ENCODE measurements at regions not wholly inside any gene's neighbourhood (a gene's known extent, or its start where the extent isn't known, plus 50 kb on each side); places are given as distances from the start of the nearest gene placed in this dataset.

DNA sequence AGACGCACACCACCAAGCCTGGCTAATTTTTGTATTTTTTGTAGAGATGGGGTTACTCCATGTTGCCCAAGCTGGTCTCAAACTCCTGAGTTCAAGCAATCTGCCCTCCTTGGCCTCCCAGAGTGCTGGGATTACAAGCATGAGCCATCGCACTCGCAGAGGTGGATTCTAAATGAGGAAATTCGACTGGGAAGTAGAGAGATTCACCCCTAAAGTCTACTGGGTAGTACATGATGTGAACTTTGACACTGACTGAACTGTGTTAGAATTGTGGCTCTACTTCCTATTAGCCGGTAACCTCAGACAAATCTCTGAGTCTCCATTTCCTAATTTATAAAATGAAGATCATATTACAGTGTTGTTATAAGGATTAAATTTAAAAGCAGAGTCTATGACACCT lies 276.0 kb upstream of the NR5A2 start:
- DNase-seq (ENCODE audit: low read depth), result no peak

DNA sequence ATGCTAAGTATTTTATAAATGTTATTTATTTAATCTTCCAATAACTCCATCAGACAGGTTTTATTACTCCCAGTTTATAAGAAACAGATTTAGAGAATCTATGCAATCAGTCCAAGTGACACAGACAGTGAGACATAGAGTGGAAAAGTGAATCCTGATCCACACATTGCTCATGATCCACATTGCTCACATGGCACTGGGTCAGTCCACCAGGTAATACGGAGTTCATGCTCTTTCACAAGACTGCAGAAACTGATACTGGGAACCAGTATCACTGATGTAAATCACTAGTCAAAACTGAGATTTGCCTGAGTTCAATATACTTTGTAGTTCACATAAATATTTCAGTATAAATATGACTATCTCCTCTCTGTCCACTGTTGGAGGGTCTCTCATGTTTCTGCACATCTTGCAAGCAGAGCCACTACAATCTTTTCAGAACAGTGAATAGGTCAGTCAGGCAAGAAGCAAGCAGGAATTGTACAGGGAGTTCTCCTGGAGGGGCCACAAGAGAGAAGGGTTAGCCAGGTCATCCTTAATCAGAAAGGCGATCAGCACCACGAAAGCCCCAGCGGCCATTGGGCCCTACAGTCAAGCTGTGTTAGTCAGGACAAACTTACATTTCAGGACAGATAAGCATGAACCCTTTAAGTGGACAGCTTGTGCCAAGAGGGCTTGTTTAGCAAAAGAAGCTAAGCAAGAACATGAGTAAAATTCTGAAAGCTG lies 275.4 kb upstream of the NR5A2 start:
- no peak for DNase-seq (ENCODE audit: low read depth)

DNA sequence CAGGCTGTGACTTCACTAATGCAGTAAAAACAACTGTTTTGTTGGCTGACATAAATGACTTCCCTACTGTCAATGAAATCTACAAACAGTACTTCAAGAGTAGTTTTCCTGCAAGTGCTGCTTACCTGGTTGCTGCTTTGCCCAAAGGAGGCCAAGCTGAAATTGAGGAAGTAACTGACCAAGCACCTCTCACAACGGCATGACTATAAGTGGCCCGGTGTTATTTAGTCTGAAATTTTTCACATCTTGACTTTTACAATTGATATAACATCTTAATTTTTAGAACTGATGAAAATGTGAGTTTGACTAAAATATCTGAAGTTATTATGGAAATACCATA lies 274.9 kb upstream of the NR5A2 start:
- DNase-seq (ENCODE audit: low read depth), result no peak

DNA sequence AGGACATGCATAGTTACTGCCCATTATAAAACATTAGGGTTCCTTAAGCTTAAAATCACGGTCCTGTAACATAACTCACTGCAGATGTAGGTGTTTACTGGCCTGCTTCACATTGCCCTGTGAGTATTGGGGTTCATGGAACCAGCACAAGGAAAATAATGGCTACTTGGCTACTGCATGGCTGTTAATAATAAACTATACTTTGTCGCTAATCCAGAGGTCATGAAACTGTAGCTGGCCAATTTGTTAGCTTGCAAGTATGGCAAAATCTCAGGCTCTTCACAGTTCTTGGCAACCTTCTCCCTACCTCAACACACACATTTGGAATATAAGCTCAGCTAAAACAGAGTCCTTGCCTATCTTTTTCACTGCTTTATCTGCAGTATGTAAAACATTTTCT lies 274.0 kb upstream of the NR5A2 start:
- DNase-seq (ENCODE audit: low read depth), result no peak

DNA sequence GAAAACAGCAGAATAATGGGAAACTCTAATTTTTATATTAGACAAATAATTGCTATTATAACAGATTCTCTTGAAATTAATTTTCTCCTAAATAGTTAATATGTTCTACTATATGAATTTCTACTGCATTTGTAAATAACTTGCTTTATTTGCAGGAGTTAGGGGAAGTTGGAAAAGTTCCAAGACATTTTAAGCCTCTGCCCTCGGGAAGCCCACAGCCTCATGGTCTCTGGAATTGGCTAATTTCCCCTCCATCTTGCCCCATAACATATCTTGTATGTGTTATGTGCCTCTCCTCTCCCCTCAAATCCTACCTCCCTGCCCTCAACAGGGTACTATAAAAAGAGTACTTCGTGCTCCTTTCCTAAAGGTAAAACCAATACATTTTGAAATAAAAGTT lies 271.4 kb upstream of the NR5A2 start:
- no peak for DNase-seq (ENCODE audit: low read depth)

DNA sequence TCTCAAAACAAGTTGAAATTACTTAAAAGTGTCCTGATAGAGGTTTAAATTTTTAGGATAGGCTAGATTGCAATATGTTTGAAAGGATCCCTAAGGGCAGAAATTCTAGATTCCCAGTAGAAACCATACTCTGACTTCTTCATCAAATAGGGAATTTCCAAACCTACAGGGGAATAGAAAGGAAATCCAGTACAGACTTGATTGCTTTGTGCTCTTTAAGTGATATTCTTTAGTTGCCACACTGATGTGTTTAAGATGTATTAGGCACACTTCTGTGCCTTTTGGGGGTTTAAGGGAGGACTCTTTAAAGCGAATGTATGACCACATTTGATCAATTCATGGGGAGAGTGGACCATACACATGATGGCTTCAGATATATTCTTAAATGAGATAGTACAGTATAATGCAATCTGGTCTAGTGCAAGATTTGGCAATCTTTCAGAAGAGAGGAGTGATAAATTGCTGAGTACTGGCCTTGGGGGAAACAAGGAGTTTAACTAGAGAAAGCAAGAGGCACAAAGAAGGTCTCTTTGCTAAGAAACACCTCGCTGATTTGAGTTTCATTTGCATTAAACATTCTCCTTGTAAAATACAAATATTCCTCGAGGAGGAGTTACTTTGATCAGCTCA lies 268.8 kb upstream of the NR5A2 start:
- DNase-seq (ENCODE audit: low read depth), result no peak

DNA sequence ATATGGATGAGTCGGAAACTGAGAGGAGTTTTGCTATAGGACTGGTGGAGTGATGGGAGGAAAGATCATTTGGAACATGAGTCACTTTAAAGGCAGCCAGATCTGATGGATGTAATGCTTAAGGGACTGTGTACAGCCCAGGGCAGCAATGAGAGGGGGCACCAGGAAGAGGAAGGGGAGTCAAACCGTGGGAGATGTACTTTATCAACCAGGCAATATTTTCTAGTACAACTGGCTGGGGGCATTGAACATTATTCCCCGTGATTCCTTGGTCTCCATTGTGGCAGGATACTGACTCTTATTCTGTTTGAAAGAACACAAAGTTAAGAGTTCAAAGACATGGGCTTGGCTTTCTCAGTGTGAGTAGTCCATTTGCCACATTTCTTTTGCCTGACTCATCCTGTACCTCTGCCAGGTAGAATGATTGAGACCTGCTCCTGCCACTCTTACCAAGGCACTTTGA lies 268.2 kb upstream of the NR5A2 start:
- DNase-seq (ENCODE audit: low read depth), result no peak

DNA sequence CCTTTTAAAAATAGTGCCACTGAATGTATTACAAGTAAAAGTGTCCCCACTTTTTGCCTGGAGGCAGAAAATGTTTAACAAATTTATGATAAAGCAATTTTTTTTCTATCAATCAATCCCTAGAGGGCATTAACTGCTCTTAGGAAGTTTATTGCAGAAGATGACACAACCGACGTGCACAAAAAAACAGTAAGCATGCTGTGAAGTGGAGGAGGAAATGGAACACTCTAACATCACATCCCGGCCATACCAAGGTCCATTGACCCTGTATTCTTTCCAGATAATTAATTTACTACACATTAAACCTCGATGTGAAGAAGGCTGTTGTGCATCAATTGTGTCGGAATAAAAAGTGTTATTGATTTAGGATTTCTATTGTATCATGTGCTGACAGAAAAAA lies 264.9 kb upstream of the NR5A2 start:
- DNase-seq (ENCODE audit: low read depth), result no peak

DNA sequence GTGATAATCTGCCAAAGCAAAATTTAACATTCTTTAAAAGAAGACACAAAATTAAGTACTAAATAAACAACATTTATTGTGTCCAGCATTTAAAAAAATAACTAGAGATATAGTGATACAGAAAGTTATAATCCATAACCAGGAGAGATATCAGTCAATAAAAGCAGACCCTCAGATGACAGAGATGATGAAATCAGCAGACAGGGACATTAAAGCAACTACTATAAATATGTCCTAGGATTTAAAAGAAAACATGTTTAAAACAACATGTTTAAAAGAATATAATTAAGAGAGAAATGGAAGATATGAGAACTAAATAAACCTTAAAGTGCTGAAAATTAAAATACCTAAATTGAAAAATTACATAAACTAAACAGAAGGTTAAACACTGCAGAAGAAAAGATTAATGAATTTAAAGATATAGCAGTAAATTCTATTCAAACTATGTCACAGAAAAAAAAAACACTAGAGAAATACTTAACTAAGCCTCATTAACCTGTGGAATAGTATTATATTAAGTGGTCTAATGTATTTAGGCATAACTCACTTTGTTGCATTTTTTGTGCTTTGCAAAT lies 261.2 kb upstream of the NR5A2 start:
- no peak for DNase-seq (ENCODE audit: low read depth)

DNA sequence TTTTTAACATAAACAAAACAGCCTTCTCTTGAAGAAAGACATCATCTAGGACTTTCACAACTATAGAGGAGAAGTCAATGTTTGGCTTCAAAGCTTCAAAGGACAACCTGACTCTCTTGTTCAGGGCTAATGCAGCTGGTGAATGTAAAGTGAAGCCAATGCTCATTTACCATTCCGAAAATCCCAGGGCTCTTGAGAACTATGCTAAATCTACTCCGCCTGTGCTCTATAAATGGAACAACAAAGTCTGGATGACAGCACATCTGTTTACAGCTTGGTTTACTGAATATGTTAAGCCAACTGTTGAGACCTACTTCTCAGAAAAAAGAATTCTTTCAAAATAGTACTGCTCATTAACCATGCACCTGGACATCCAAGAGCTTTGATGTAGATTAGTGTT lies 259.8 kb upstream of the NR5A2 start:
- no peak for DNase-seq (ENCODE audit: low read depth)

DNA sequence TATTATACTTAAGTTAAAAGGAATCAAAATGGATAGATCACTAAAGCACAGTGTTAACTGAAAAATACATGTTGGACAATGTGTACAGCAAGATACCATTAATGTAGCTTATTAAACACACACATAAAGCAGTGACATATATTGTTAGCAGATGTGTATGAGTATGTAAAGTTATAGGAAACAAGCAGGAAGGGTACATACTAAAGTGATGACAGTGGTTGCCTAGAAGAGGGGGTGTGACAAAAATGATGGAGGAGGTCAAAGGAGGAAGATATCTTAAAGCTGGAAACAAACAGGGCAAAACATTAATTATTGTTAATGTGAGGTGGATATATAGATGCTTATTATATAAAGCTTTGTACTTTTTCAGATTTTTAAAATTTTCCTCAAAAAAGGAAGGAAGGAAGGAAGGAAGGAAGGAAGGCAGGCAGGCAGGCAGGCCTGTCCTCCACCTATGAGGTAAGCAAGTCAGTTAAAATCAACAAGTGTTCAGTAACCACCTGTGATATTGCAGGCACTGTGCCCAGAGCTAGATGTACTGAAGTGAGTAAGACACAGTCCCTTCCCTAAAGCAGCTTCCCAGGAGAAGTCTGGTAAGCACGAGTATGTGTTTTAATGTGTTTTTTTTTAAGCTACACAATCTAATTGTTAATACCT lies 252.9 kb upstream of the NR5A2 start:
- no peak for DNase-seq (ENCODE audit: low read depth)

DNA sequence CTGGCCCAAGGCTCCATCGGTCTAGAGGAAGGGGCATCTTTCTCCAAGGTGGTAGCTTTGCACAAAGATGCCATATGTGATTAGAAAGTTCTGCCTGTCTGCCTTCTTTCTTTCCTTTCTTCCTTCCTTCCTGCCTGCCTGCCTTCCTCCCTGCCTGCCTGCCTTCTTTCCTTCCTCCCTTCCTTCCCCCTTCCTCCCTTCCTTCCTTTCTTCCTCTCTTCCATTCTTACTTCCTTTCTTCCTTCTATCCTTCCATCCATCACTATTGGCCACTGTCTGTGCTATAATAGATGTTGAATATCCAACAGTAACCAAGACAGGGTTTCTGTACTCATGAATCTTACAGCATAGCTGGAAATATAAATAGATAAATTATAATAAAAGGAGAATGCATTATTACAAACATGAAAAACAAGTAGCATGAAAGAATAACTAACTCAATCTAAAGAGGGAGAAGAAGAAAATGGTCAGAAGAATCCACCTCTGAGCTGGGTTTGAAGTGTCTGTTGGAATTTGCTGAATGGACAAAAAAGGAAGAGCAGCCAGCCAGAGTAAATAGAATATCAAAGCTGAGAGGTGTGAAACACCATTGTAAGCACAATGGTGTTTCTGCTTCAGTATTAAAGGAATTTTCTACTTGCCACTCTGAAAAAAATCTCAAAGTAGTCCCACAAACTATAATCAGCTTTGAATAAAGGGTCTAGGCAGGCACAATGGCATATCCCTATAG lies 250.6 kb upstream of the NR5A2 start:
- no peak for DNase-seq (ENCODE audit: low read depth)

DNA sequence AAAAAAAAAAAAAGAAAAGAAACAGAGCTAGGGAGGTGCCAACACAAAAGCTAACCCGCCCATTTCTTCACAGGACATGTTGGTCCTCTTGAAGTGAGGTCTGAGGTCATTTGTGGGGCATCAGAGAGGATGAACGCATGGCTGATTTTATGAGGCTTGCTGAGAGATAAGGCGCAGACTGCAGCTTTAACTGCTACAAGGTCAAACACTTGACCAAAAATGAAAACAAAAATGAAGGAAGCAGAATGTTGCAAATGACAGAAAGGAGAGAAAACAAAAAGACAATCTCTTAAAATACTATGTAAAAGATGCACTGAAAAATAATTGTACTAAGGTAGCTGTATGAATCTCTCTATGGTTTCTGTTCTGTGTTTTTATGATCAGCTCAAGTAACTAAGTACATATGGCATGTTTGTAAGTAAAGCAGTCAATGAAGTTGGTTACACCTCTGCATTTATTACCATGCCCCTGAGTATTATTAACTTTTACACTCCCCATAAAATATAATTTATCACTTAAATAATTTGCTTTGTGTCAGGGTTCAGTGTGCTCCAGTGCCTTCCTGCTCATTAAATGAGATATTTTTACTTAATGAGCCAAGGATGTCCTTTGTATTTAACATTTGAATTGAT lies 249.1 kb upstream of the NR5A2 start:
- no peak for DNase-seq (ENCODE audit: low read depth)

DNA sequence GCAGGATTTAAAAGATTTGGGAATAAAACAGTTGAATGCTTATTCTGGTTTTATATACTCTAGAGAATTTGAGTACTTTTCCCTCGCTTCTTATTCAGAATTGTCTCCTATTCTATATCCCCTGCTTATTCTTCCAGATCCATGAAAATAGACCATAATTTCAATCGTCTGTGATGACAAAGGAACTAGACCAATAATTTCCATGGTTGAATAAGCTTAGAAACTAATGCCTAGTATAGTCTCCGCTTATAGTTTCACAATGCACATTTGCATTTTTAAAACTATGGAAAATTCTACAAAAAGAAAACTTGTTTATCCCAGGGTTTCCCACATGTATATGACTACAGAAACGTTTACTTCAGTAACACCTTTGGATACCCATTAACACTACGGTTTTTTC lies 247.4 kb upstream of the NR5A2 start:
- DNase-seq (ENCODE audit: low read depth), result no peak

DNA sequence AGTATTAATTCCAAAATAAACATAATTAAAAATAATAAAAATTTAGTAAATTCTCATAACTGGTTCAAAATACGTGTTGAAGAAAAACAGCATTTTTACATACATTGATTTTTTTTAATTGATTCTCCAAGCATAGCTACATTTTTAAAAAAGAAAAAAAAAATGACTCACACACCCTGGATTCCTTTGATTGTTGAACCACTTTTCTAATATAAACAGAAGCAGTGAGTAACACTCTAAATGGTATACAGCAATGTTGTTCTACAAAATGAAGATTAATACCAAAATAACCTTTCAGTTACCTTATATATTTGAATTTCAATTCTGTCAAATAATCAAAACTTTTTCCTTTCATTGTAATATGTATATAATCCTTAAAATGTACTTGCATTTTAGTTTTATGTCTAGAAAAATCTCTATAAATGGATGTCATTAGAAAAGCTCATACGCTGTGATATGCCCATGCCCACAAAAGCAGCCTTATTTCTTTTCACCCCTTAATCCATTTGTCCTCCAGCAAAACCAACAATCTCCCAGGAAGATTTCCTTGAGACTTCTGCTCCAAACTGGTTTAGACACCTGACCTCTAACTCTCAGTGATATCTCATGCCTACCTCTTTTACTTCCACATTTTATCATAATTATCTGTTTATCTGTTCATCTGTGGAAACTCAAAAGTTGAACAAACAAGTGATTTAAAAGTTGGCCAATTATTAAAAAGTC lies 246.4 kb upstream of the NR5A2 start:
- DNase-seq (ENCODE audit: low read depth), result no peak

DNA sequence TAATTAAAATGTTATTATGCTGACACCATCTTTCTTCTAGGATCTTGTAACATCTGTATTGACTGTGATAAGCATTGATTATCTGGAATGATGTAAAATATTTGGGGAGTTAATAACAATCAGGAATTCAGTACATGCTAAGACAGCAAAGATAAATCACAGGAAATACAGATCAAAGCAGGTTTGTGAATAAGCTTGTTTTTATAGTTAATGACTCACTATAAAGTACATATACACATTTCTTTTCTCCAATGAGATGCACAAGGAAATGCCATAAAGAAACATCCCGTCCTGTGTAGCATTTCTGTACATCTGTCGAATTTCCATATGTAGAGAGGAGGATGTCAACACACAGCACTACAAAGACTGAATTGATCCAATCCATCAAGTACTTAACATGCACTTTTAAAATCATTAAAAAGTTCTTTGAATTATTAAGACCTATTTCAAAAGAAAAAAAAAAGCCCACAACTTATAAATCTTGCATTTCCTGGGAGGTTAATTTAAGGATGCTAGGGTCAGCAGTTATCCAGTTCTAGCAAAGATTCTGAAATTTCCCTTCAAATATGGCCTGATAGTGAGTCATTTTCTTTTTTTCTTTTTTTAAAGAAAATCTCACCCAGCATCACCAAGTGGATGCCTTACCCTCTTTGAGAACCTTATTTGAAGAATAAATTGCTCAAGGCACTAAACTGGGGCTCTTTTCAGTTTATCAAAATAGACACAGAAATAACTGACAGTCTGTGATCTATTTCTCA lies 243.2 kb upstream of the NR5A2 start:
- DNase-seq (ENCODE audit: low read depth), result no peak

DNA sequence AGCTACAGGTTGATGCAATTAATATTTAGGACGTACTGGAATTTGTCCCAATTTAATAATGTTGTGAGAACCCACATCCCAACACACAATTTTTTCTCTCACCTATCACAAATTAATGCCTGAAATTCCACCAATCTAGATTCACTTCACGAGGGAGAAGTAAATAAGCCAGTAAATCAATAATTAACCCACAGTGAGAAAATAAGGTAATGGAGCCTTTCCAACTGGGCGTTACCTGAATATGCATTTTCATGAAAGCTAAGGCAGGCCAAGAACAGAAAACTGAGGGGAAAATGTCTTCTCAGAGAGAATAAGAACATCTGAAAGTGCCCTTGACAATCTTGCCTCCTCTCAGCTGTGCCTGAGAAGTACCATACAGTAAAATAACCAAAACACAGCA lies 240.8 kb upstream of the NR5A2 start:
- no peak for DNase-seq (ENCODE audit: low read depth)

DNA sequence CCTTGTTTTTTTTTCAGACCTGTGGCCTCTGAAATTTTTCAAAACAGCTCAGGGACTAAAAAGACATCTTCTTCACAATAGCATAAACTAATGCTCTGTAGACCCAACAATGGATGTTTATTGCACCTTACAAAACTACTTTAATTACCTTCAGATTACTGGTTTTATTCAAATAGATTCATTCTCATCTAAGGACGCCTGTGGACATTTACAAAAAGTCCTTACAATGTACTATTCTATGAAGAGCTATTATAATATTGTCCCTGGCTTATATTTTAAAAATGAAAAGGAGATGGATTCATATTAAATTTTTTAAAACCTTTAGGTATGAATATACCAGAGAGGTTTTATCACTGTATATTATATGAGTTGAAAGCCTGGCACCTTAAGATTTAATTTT lies 238.4 kb upstream of the NR5A2 start:
- no peak for DNase-seq (ENCODE audit: low read depth)

DNA sequence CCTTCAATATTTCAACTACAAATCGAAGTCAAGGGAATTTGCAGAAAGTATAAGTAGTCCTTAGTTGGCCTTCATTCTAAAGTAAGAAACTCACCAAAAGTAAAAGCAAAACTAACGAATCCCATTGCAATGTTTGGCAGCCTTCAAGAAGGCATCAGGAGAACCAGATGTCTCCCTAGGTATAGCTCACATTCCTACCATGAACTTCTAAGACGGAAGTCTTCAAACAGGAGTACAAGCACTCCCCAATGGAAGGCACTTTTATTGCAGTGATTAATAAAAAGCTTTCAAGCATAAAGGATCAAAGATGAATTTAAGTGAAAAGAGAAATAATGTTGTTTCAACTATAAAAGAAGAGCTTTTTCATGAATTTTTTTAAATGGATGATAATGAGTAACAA lies 236.0 kb upstream of the NR5A2 start:
- DNase-seq (ENCODE audit: low read depth), result no peak

DNA sequence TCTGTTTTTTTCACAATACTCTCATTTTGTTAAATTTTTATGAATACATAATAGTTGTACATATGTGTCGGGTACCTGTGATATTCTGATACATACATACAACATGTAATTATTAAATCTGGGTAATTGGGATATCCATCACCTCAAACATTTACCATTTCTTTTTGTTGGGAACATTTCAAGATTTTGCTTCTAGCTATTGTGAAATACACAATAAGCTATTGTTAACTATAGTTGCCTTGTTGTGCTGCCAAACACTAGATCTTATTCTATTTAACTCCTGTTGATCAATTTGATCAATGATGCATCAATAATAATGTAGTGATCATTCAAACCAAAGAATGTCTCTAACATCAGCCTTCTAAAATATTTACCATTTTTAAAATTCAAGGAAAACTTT lies 234.6 kb upstream of the NR5A2 start:
- no peak for DNase-seq (ENCODE audit: low read depth)
